ENCODE measurements at regions not wholly inside any gene's neighbourhood (a gene's known extent, or its start where the extent isn't known, plus 50 kb on each side); places are given as distances from the start of the nearest gene placed in this dataset.

- DNase-seq, result no peak
- no peak overlapping the region for H3K4me3 ChIP-seq (ENCODE audit: low read length)
- no peaks in the 10 kb centered on the region for H3K4me1 ChIP-seq (ENCODE audit: control insufficient read depth, insufficient read depth, low read length)
- H3K27me3 ChIP-seq (ENCODE audit: control insufficient read depth, insufficient read depth, low read length), result no peaks in the 10 kb centered on the region
- no CpG with 5 or more reads among the region's 2 CpGs for WGBS (ENCODE audit: insufficient coverage)
- no peak overlapping the region for H3K27ac ChIP-seq (ENCODE audit: low read length)
- no peaks in the 10 kb centered on the region for H3K9me3 ChIP-seq (replicated peaks; ENCODE audit: control insufficient read depth, low read depth, low read length)
- H3K36me3 ChIP-seq (ENCODE audit: control insufficient read depth, insufficient read depth, low read length), result no peaks in the 10 kb centered on the region
Observed at GRCh38 chr16:22625967-22626366, 115.3 kb downstream of the NPIPB5 start.

GRCh38 chr16:22627043-22627442 lies 116.4 kb downstream of the NPIPB5 start:
- Histone ChIP-seq H3K4me1 (ENCODE audit: control insufficient read depth, insufficient read depth, low read length) (no peaks in the 10 kb centered on the region), H3K36me3 (ENCODE audit: control insufficient read depth, insufficient read depth, low read length) (no peaks in the 10 kb centered on the region), H3K9me3 (replicated peaks; ENCODE audit: control insufficient read depth, low read depth, low read length) (no peaks in the 10 kb centered on the region), H3K4me3 (ENCODE audit: low read length) (no peak overlapping the region), H3K27ac (ENCODE audit: low read length) (no peak overlapping the region), H3K27me3 (ENCODE audit: control insufficient read depth, insufficient read depth, low read length) (no peaks in the 10 kb centered on the region)
- no peak for DNase-seq
- WGBS (ENCODE audit: insufficient coverage), result 87% methylated on average over 2 of the region's 5 CpGs

GRCh38 chr16:22628994-22629393 lies 118.3 kb downstream of the NPIPB5 start:
- WGBS (ENCODE audit: insufficient coverage), result no CpG with 5 or more reads among the region's 2 CpGs
- no peaks in the 10 kb centered on the region for H3K9me3 ChIP-seq (replicated peaks; ENCODE audit: control insufficient read depth, low read depth, low read length)
- no peaks in the 10 kb centered on the region for H3K27me3 ChIP-seq (ENCODE audit: control insufficient read depth, insufficient read depth, low read length)
- no peaks in the 10 kb centered on the region for H3K36me3 ChIP-seq (ENCODE audit: control insufficient read depth, insufficient read depth, low read length)
- H3K4me3 ChIP-seq (ENCODE audit: low read length), result no peak overlapping the region
- H3K4me1 ChIP-seq (ENCODE audit: control insufficient read depth, insufficient read depth, low read length), result no peaks in the 10 kb centered on the region
- no peak overlapping the region for H3K27ac ChIP-seq (ENCODE audit: low read length)
- no peak for DNase-seq

GRCh38 chr16:22630242-22630641 lies 119.6 kb downstream of the NPIPB5 start:
- no peak for DNase-seq
- Histone ChIP-seq H3K9me3 (replicated peaks; ENCODE audit: control insufficient read depth, low read depth, low read length) (no peaks in the 10 kb centered on the region), H3K27ac (ENCODE audit: low read length) (no peak overlapping the region), H3K36me3 (ENCODE audit: control insufficient read depth, insufficient read depth, low read length) (no peaks in the 10 kb centered on the region), H3K4me1 (ENCODE audit: control insufficient read depth, insufficient read depth, low read length) (no peaks in the 10 kb centered on the region), H3K4me3 (ENCODE audit: low read length) (no peak overlapping the region), H3K27me3 (ENCODE audit: control insufficient read depth, insufficient read depth, low read length) (peaks cover 3% of the 10 kb centered on the region)
- 73% methylated on average over 3 of the region's 4 CpGs for WGBS (ENCODE audit: insufficient coverage)

GRCh38 chr16:22631264-22631663 lies 120.6 kb downstream of the NPIPB5 start:
- Histone ChIP-seq H3K4me3 (ENCODE audit: low read length) (no peak overlapping the region), H3K4me1 (ENCODE audit: control insufficient read depth, insufficient read depth, low read length) (no peaks in the 10 kb centered on the region), H3K9me3 (replicated peaks; ENCODE audit: control insufficient read depth, low read depth, low read length) (no peaks in the 10 kb centered on the region), H3K36me3 (ENCODE audit: control insufficient read depth, insufficient read depth, low read length) (no peaks in the 10 kb centered on the region), H3K27me3 (ENCODE audit: control insufficient read depth, insufficient read depth, low read length) (peaks cover 3% of the 10 kb centered on the region), H3K27ac (ENCODE audit: low read length) (no peak overlapping the region)
- no peak for DNase-seq
- 81% methylated on average over 7 of the region's 9 CpGs for WGBS (ENCODE audit: insufficient coverage)

GRCh38 chr16:22632606-22633005 lies 121.9 kb downstream of the NPIPB5 start:
- H3K4me1 ChIP-seq (ENCODE audit: control insufficient read depth, insufficient read depth, low read length), result no peaks in the 10 kb centered on the region
- DNase-seq, result no peak
- WGBS (ENCODE audit: insufficient coverage), result no CpG with 5 or more reads among the region's 4 CpGs
- peaks cover 3% of the 10 kb centered on the region for H3K27me3 ChIP-seq (ENCODE audit: control insufficient read depth, insufficient read depth, low read length)
- H3K9me3 ChIP-seq (replicated peaks; ENCODE audit: control insufficient read depth, low read depth, low read length), result no peaks in the 10 kb centered on the region
- H3K27ac ChIP-seq (ENCODE audit: low read length), result no peak overlapping the region
- no peak overlapping the region for H3K4me3 ChIP-seq (ENCODE audit: low read length)
- no peaks in the 10 kb centered on the region for H3K36me3 ChIP-seq (ENCODE audit: control insufficient read depth, insufficient read depth, low read length)

- Histone ChIP-seq H3K9me3 (replicated peaks; ENCODE audit: control insufficient read depth, low read depth, low read length) (no peaks in the 10 kb centered on the region), H3K27me3 (ENCODE audit: control insufficient read depth, insufficient read depth, low read length) (peaks cover 3% of the 10 kb centered on the region), H3K27ac (ENCODE audit: low read length) (no peak overlapping the region), H3K4me1 (ENCODE audit: control insufficient read depth, insufficient read depth, low read length) (no peaks in the 10 kb centered on the region), H3K36me3 (ENCODE audit: control insufficient read depth, insufficient read depth, low read length) (no peaks in the 10 kb centered on the region), H3K4me3 (ENCODE audit: low read length) (no peak overlapping the region)
- no peak for DNase-seq
- 77% methylated on average over 5 of the region's 5 CpGs for WGBS (ENCODE audit: insufficient coverage)
Observed at GRCh38 chr16:22633280-22633679, 122.6 kb downstream of the NPIPB5 start.

GRCh38 chr16:22633799-22634198 lies 123.1 kb downstream of the NPIPB5 start:
- H3K36me3 ChIP-seq (ENCODE audit: control insufficient read depth, insufficient read depth, low read length), result no peaks in the 10 kb centered on the region
- H3K9me3 ChIP-seq (replicated peaks; ENCODE audit: control insufficient read depth, low read depth, low read length), result no peaks in the 10 kb centered on the region
- no peaks in the 10 kb centered on the region for H3K4me1 ChIP-seq (ENCODE audit: control insufficient read depth, insufficient read depth, low read length)
- no peak for DNase-seq
- H3K4me3 ChIP-seq (ENCODE audit: low read length), result no peak overlapping the region
- H3K27ac ChIP-seq (ENCODE audit: low read length), result no peak overlapping the region
- H3K27me3 ChIP-seq (ENCODE audit: control insufficient read depth, insufficient read depth, low read length), result peaks cover 3% of the 10 kb centered on the region
- 67% methylated on average over 2 of the region's 3 CpGs for WGBS (ENCODE audit: insufficient coverage)

GRCh38 chr16:22634954-22635353 lies 124.3 kb downstream of the NPIPB5 start:
- Histone ChIP-seq H3K4me1 (ENCODE audit: control insufficient read depth, insufficient read depth, low read length) (no peaks in the 10 kb centered on the region), H3K4me3 (ENCODE audit: low read length) (no peak overlapping the region), H3K9me3 (replicated peaks; ENCODE audit: control insufficient read depth, low read depth, low read length) (no peaks in the 10 kb centered on the region), H3K27me3 (ENCODE audit: control insufficient read depth, insufficient read depth, low read length) (peaks cover 3% of the 10 kb centered on the region), H3K36me3 (ENCODE audit: control insufficient read depth, insufficient read depth, low read length) (no peaks in the 10 kb centered on the region), H3K27ac (ENCODE audit: low read length) (no peak overlapping the region)
- no peak for DNase-seq

- peaks cover 3% of the 10 kb centered on the region for H3K27me3 ChIP-seq (ENCODE audit: control insufficient read depth, insufficient read depth, low read length)
- WGBS (ENCODE audit: insufficient coverage), result no CpG with 5 or more reads among the region's 2 CpGs
- no peak for DNase-seq
Observed at GRCh38 chr16:22635357-22635761, 124.7 kb downstream of the NPIPB5 start.

GRCh38 chr16:22635801-22636200 lies 125.1 kb downstream of the NPIPB5 start:
- Histone ChIP-seq H3K27me3 (ENCODE audit: control insufficient read depth, insufficient read depth, low read length) (peaks cover 3% of the 10 kb centered on the region), H3K27ac (ENCODE audit: low read length) (no peak overlapping the region), H3K4me3 (ENCODE audit: low read length) (no peak overlapping the region), H3K9me3 (replicated peaks; ENCODE audit: control insufficient read depth, low read depth, low read length) (no peaks in the 10 kb centered on the region), H3K4me1 (ENCODE audit: control insufficient read depth, insufficient read depth, low read length) (no peaks in the 10 kb centered on the region), H3K36me3 (ENCODE audit: control insufficient read depth, insufficient read depth, low read length) (no peaks in the 10 kb centered on the region)
- 16% methylated on average over 3 of the region's 6 CpGs for WGBS (ENCODE audit: insufficient coverage)
- DNase-seq, result no peak

More at GRCh38 chr16:22635357-22635761, 124.7 kb downstream of the NPIPB5 start:
- Histone ChIP-seq H3K36me3 (ENCODE audit: control insufficient read depth, insufficient read depth, low read length) (no peaks in the 10 kb centered on the region), H3K27ac (ENCODE audit: low read length) (no peak overlapping the region), H3K4me3 (ENCODE audit: low read length) (no peak overlapping the region), H3K9me3 (replicated peaks; ENCODE audit: control insufficient read depth, low read depth, low read length) (no peaks in the 10 kb centered on the region), H3K4me1 (ENCODE audit: control insufficient read depth, insufficient read depth, low read length) (no peaks in the 10 kb centered on the region)
